GM21786 (cell line): ENCODE measurements at regions not wholly inside any gene's neighbourhood (a gene's known extent, or its start where the extent isn't known, plus 50 kb on each side); places are given as distances from the start of the nearest gene placed in this dataset.
"Not testable (repeated sequence)": the region's sequence is repeated elsewhere in the genome, so short reads cannot be mapped to it uniquely, and the experiment has no call there.

Experiments
- ATAC-seq: cut with Tn5 transposase; IDR thresholded peaks from one replicate; pipeline ENCODE4 v1.9.1; 2021; ENCODE audit not compliant: unreplicated experiment

GRCh38 chr14:106013879-106014376 is 487.5 kb downstream of the TMEM121 start:
- ATAC-seq: no peak

DNA sequence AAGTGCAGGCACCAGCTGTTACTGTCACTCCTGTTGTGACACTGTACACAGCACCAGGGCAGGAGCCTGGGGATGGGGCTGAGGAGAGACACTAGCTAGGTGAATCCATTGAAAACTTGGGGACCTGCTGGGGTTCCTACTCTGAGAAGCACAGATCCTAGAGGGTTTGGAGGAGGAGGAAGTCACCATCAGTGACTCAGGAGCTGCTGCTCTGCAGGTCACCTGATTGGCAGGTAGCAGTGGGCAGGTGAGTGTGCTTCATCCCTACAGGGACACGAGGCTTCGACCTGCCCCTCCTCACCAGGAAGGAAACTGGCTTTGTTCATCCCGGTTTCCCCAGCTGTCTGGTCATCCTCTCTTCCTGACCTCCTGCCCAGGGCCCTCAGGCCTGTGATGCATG is 491.6 kb downstream of the TMEM121 start:
- ATAC-seq: not testable (repeated sequence)

- no peak for ATAC-seq
Measured at GRCh38 chr14:106021832-106022231, 495.4 kb downstream of the TMEM121 start.

- not testable (repeated sequence) for ATAC-seq
Measured at GRCh38 chr14:106022648-106023047, 496.3 kb downstream of the TMEM121 start.

DNA sequence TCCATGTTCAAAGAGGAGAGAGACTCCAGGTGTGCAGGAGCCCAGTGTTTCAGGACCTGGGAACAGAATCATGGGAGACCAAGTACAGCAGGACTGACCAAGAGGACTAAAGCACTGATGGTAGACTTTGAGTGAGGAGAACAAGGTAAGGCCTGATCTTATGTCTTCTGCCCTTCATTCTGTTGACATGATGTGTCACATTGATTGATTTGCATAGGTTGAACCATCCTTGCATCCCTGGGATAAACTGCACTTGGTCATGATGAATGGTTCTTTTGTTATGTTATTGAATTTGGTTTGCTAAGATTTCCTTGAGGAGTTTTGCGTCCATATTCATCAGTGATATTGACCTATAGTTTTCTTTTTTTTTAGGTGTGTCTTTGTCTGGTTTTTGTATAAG is 497.0 kb downstream of the TMEM121 start:
- ATAC-seq: no peak

DNA sequence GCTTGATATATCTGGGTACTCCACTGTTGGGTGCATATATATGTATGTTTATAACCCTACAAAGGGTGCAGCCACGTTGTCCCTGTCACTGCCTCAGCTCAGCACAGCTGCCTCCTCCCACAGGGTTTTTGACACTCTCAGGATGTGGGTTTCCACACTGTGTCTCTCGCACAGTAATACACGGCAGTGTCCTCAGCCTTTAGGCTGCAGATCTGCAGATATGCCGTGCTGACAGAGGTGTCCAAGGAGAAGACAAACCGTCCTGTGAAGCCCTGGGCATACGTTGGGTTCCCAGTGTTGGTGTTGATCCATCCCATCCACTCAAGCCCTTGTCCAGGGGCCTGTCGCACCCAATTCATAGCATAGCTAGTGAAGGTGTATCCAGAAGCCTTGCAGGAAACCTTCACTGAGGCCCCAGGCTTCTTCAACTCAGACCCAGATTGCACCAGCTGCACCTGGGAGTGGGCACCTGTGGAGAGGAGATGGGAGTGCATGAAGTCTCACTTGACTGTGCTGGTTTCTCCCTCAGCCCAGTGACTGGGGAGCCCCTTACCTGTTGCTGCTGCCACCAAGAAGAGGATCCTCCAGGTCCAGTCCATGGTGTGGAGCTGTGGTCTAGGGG is 498.7 kb downstream of the TMEM121 start:
- ATAC-seq: no peak

- ATAC-seq: no peak
Measured at GRCh38 chr14:106026026-106026425, 499.6 kb downstream of the TMEM121 start.

DNA sequence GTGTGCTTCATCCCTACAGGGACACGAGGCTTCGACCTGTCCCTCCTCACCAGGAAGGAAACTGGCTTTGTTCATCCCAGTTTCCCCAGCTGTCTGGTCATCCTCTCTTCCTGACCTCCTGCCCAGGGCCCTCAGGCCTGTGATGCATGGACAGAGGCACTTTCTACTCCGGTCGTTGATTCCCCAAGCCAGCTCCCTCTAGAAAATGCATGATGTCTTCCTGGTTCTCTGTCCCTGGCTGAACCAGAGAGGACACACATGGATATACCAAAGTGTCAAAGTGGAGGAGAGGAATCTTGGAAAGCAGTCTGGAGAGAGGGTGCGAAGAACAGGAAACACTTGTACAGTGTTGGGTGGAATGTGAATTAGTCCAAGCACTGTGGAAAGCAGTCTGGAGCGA is 501.4 kb downstream of the TMEM121 start:
- ATAC-seq: not testable (repeated sequence)

DNA sequence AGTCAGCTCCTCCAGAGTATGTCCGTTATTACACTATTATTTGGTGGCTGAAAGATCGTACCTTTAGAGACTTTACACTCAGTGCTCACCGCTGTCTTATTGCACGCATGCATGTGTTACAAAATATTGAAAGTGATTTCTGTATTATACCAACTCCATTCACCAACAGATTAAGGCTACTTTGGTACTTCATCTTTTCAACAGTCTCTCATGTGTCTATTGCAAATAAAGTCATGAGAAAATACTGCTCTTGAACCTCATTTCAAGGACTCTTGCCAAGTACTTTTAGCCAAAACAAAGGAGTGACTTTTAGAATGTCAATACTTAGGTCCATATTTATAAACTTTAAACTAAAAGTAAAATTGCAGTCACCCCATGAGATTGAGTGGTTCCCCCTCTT is 503.6 kb downstream of the TMEM121 start:
- ATAC-seq: no peak

DNA sequence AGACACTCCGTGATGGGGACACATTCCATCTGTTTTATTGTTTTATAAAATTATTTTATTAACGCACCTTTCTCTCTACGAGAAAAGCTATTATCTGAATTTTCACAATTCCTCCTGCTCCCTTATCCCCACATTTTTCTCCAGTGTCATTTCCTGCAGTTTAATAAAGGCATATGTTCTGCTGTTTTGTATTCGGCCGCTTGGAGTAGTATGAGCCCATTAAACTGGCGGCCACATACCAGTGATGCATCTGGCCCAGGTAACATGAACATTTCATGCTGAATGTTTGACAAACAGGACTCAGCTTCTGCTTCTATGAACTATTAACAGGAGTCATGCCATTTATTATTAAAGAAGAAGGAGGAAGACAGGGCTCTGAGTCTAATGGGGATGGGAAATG is 511.0 kb downstream of the TMEM121 start:
- ATAC-seq: no peak

DNA sequence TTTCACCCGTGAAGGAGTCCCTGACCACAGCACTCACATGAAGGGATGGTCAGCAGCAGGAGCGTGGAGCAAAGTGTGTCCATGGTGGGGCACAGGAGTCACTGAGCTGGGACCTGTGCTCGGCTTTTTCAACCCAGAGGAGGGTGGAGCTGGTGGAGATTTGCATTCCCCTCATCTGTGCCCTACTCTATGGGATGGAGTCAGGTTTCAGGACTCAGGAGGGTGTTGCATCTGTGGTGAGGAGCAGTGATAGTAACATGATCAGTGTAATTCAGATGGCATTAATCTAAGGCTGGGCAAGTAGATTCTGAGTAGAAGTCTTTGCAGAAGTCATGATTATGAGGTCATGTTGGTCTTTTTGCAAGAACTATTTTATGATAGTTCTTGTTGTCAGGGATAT is 511.9 kb downstream of the TMEM121 start:
- no peak for ATAC-seq

DNA sequence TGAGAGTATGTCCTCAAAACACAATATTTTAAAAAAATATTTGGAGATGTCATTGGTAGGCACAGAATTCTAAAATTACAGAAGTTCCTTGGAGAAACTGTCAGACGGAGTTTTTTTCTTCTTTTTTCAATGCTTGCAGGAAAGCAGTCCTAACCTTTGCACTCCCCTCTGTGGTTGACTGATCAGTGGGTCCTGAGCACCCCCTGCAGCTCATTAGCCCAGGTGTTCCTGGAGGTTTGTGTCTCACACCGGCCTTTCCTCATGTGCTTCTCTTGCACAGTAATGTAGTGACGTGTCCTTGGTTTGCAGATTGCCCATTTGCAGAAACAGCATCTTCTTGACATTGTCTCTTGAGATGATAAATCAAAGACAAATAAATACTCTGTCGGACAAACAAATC is 513.0 kb downstream of the TMEM121 start:
- no peak for ATAC-seq

DNA sequence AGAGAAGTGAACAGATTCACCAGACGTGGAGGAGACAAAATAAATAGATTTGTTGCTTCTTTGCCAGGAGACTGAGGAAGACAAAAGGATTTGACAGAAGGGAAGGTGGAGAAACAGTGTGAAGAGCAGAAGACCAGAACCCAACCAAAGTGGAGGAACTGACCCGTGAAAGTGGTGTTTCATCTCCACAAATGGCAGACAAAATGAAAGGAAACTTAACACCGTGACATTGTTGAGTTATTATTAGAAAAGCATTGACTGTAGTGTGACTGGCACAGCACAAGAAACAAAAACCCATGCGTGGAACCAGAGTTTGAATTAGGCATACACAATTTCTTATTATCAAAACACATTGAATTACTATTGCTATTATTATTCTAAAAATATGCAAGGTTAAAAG is 518.1 kb downstream of the TMEM121 start:
- ATAC-seq: no peak

DNA sequence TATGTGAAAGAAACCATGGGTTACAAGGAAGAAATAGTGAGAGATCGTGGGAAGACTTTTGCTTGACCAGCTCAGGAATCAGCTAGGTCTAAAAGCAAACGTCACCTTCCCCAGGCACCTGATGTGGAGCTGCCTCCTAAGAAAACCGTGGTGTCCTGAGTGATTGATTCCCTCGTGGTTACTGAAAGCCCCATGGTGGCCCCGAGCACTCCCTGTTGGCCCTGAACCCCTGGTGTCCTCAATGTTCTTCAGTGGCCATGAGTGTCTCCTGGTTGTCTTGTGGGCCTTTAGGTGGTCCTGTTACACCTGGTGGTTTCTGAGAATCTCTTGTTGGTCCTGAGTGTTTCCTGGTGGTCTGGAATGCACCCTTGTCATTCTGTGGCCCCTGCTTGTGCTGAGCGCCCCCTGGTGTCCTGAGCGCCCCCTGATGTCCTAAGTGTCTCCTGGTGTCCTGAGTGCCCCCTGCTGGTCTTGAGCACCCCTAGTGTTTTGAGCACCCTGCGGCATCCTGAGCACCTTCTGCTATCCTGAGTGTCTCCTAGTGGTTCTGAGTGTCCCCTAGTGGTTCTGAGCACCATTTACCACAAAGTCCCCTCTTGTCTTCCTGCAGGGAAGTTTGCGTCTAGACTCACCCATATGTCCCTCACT is 518.7 kb downstream of the TMEM121 start:
- ATAC-seq: no peak

DNA sequence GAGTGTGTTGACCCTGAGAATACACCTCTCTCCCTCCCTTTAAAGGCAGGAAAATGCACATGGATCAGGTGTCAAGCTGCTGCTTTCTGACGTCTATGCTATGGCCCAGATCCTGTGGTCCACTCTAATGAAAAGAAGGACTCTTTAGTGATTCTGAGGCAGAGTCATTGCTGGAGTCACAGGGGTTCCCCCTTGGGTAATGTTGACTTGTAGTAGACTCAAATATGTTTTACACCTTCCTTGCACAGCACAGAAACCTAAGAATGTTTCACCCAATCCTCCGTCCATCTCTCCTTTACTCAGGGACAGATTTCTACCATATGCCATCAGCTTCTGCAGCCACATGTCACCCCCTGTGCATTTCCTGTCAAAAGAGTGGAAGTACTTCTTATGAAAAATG is 525.4 kb downstream of the TMEM121 start:
- ATAC-seq: no peak

DNA sequence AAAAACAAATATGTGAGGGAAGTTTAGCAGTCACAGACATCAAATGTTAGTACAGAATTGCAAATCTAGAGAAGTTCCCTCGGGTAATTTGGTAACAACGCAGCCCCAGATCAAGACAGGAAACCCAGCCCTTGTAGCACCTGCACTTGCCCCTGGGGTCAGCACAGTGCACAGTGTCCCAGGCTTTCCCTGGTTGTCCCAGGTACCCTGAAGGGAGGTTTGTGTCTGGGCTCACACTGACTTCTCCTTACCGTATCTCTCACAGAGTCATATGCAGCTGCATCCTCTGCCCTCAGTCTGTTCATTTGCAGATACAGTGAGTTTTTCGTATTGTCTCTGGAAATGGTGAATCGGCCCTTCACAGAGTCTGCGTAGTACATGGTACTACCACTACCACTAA is 528.9 kb downstream of the TMEM121 start:
- no peak for ATAC-seq

DNA sequence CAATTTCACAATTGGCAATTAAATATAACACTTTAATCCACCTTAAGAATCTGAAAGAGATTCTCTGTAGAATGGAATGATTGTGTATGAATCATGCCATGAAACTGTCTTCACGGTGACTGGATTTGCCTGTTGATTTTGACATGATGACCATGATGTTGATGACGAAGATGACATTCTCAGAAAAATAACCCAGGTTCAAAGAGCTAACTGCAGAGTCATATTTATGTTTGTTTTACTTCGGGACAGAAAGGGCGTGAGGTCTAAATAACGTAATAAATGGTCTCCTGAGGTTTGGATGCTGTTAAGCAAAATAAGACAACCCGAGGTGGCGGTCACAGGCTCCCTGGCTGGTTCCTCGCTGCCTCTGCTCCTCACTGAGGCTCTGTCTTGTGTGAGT is 532.0 kb downstream of the TMEM121 start:
- ATAC-seq: no peak

DNA sequence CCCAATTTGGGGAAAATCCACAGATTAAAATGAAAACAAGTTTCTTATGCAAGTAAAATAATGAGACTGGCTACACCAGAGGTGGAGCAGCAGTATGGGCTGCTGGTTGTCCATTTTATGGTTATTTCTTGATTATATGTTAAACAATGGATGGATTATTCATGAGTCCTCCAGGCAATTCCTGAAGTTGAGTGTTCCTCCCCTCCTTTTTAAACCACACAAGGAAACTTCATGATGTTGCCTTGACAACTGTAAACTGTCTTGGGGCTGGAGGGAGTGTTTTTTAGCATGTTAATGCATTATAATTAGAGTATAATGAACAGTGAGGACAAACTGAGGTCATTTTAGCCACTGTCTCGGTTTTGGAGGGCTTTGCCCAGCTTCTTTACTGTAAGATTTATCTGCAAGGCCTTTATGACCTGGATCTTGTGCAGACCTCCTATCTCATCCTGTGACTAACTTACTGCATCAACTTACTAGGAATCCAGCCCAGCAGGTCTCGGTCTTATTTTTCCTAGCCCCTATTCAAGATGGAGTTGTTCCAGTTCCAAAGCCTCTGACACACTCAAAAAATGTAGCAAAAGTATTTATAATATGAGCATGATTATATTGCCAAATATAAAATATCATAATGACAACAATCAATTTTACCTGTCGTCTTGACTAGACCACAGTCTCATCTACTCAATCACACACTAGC is 534.0 kb downstream of the TMEM121 start:
- no peak for ATAC-seq

DNA sequence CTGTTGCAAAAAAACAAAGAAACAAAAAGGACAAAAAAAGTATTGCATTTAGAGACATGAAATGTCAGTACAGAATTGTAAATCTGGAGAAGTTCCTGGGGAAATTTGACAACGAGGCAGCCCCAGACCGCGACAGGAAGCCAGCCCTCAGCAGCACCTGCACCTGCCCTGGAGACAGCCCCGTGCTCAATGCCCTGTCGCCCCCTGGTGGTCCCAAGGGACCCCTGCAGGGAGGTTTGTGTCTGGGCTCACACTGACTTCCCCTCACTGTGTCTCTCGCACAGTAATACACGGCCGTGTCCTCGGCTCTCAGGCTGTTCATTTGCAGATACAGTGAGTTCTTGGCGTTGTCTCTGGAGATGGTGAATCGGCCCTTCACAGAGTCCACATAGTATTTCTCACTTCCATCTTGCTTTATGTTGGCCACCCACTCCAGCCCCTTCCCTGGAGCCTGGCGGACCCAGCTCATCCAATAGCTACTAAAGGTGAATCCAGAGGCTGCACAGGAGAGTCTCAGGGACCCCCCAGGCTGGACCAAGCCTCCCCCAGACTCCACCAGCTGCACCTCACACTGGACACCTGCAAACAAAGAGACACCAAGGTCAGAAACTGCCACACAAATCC is 535.6 kb downstream of the TMEM121 start:
- not testable (repeated sequence) for ATAC-seq

GRCh38 chr14:106062502-106063272 is 536.3 kb downstream of the TMEM121 start:
- no peak for ATAC-seq

DNA sequence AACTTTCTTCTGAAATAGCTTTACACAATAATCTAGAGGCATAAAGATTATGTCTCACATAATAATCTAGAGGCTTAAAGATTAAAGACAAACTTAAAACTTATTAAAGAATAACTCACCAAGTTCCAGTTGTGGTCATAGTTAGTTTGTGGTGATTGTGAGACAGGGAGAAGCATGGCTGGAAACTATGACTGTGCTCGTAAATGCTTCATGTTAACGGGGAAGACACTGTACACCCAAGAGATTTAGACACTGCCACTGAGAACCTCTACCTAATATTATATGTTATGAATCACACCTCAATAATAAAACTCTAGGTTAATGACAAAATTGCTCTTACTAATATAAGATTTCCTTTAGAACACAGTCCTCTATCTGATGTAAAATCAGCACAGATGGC is 541.6 kb downstream of the TMEM121 start:
- no peak for ATAC-seq
